Stimulated activated naive CD8-positive, alpha-beta T cell treated with anti-CD3 and anti-CD28 coated beads, Interleukin-15, amount 100 ng/mL, for 72 hours (primary cell): ENCODE measurements at regions not wholly inside any gene's neighbourhood (a gene's known extent, or its start where the extent isn't known, plus 50 kb on each side); places are given as distances from the start of the nearest gene placed in this dataset.
"Not testable (repeated sequence)": the region's sequence is repeated elsewhere in the genome, so short reads cannot be mapped to it uniquely, and the experiment has no call there.

Experiments used
- ATAC-seq: fragments of 150-1000 bp; cut with Tn5 transposase; 2 replicates; pipeline ENCODE4 v1.10.0; 2021; ENCODE audit warnings: mild to moderate bottlenecking, moderate library complexity
- DNase-seq, 2 donors: peaks; one replicate each; pipeline ENCODE4 v3.0.0; 2021 to 2022
- H3K27ac Mint-ChIP-seq, 2 donors: one replicate each; pipeline ENCODE4 v1.8.0; 2022; ENCODE audit warnings: mild to moderate bottlenecking in 2 of 2, mixed read lengths in 2 of 2, moderate library complexity in 2 of 2
- H3K27me3 Mint-ChIP-seq: one replicate; pipeline ENCODE4 v1.8.0; 2022; ENCODE audit warnings: mixed read lengths
- H3K4me1 Mint-ChIP-seq: one replicate; pipeline ENCODE4 v1.8.0; 2022; ENCODE audit warnings: mild to moderate bottlenecking, mixed read lengths
- H3K4me3 Mint-ChIP-seq, 2 donors: one replicate each; pipeline ENCODE4 v1.8.0; 2022; ENCODE audit warnings: mild to moderate bottlenecking in 2 of 2, mixed read lengths in 2 of 2, moderate library complexity in 1 of 2
- H3K9me3 Mint-ChIP-seq, 2 donors: one replicate each; pipeline ENCODE4 v1.8.0; 2022; ENCODE audit warnings: mixed read lengths in 2 of 2

DNA sequence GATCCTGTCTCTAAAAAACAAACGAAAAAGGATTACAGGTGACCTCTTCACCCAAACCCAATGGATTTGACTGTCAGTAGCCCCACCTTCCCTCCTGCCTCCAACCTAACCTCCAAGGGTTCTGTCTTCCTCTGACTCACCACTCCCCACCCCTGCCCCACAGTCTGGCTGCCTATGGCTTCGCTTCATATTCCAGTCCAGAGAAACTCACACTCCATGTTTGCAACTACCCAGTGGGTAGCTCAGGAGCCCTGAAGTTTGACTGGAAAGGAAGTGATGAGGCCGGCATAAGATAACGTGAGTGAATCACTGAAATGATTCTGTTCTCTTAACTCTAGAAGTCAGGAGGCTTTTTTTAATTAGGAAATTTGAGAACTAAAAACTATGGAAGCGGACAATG, 303.9 kb downstream of the FOXO1 start:
- H3K27ac Mint-ChIP-seq, result no peak overlapping the region
- DNase-seq (no peak), ATAC-seq (no peak)
- H3K9me3 Mint-ChIP-seq, result no peaks in the 10 kb centered on the region
- peaks cover 28% of the 10 kb centered on the region for H3K4me1 Mint-ChIP-seq
- no peak overlapping the region for H3K4me3 Mint-ChIP-seq
- no peaks in the 10 kb centered on the region for H3K27me3 Mint-ChIP-seq

DNA sequence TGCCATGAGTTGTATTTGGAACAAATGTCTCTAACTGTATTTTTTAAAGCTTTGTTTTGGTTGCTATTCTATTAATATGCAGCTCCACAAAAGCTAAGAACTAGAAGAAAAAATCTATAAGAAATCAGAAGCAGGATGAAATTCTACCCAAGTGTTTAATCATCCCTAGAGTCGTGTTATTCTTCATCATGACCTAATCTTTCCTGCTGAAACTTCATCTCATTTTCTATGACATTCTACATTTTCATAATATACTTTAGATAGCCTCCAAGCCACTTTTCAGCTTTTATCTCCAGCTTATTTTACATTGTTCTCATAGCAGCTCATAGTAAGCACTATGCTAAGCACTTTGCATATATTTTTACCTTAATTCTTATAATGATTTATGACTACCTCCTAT, 302.8 kb downstream of the FOXO1 start:
- no peaks in the 10 kb centered on the region for H3K9me3 Mint-ChIP-seq
- ATAC-seq (no peak), DNase-seq (no peak)
- no peak overlapping the region for H3K4me3 Mint-ChIP-seq
- H3K27ac Mint-ChIP-seq, result peak overlapping the region in 1 of 2 donors; percentile 13
- H3K27me3 Mint-ChIP-seq, result no peaks in the 10 kb centered on the region
- peaks cover 28% of the 10 kb centered on the region for H3K4me1 Mint-ChIP-seq

DNA sequence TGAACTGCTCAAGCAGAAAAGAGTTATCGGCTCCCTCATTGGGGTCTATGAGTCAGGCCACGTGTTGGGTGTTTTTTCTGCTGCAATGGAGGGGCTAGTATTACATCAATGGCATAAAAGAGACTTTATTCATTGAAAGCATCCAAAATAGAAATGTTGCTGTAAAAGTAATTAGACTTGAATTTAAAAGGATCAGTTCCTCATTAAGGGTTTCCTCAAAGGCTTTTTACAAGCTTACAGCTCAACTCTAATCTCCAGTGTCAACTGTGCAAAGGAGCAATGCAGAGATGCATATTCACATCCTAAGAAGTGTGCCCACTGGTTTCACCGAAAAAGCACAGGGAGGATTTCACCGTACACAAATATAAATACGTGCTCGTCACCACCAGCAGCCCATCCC, 300.3 kb downstream of the FOXO1 start:
- no peak overlapping the region for H3K27ac Mint-ChIP-seq
- H3K27me3 Mint-ChIP-seq, result no peaks in the 10 kb centered on the region
- H3K4me3 Mint-ChIP-seq, result no peak overlapping the region
- no peak for ATAC-seq
- H3K4me1 Mint-ChIP-seq, result peaks cover 46% of the 10 kb centered on the region
- H3K9me3 Mint-ChIP-seq, result no peaks in the 10 kb centered on the region
- no peak for DNase-seq

DNA sequence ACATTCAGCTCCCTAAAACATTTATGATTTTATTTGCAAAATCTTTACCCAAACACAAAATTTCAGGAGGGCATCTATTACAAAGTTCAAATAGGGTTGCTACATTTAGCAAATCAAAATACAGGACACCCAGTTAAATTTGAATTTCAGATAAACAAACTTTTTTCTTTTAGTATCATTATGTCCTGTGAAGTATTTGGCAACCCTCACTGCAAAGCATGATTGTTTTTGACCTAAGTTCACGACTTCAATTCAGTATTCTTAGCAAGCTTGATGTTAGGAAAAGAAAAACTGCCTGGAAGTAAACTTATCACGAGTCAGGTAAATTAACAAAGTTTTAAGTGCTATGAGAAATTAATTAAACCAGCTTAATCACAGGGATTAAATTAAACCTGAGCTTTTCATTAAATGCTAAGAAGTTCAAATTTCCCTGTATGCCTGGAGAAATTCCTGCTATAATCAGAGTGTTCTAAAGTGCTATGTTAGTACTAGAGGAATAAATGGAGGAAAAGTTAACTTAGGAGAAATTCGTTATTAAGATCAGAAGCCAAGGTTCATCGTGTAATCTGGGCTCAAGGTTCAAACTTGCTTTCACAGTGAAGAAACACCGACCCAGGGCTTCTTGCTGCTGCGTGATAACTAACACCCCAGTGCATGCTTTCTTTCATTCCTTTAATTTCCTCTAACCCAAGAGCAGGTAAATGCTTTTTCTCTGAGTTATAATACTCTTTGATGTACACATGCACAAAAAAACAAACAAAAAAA, 298.1 kb downstream of the FOXO1 start:
- DNase-seq, result no peak
- Mint-ChIP-seq H3K4me3 (no peak overlapping the region), H3K9me3 (peaks cover 4 to 6% of the 10 kb centered on the region in 2 donors), H3K4me1 (peaks cover 55% of the 10 kb centered on the region), H3K27ac (no peak overlapping the region), H3K27me3 (no peaks in the 10 kb centered on the region)
- no peak for ATAC-seq

DNA sequence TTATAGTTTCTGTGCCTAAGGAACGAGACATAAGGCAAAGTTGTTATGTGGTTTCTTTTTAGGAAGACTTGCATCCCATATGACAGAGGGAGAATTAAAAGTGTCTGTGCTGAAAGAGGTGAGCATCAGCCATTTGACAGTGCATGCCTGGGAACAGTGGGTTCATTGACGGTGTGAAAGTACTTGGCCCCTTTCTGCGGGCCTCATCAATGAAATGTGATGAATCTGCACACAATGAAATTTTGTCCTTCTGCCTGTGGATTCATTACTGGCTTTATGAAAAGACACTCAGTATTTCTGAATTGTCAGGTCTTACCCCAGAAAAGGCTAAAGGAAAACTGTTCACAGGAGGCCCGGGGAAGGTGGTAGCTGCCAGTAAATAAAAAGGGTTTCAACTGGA, 295.8 kb downstream of the FOXO1 start:
- ATAC-seq (no peak), DNase-seq (no peak)
- Mint-ChIP-seq H3K9me3 (peaks cover 13 to 17% of the 10 kb centered on the region in 2 donors), H3K27ac (peak overlapping the region; percentile 5 to 49), H3K27me3 (no peaks in the 10 kb centered on the region), H3K4me3 (no peak overlapping the region), H3K4me1 (peaks cover 57% of the 10 kb centered on the region)

DNA sequence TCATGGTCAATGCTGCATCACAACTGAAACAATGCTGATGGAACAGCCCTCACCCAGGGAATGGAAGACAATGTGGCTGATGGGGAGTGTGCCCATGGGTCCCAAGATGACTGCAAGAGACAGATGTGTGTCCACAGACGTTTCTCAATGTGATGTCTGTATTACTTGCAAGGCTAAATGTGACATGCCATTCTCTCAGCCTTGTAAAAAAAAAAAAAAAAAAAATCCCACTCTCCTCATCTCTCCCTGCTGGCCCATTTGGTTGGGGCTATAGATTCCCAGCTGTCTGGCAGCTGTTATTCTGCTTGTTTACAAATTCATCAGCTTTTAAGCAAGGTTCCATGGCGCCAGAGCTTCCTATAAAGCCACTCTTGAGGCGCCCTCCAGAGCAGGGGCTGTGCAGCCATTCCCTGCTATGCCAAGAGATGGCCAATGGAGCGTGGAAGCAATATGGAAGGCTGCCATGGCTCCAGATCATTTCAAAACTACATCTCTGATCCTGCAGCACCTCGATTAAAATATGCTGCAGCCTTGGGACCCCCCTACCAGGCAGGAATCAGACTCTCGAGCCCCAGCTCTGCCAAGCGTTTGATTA, 294.8 kb downstream of the FOXO1 start:
- Mint-ChIP-seq H3K9me3 (peaks cover 13 to 17% of the 10 kb centered on the region in 2 donors), H3K27ac (no peak overlapping the region), H3K4me1 (peaks cover 66% of the 10 kb centered on the region), H3K27me3 (no peaks in the 10 kb centered on the region), H3K4me3 (peak overlapping the region; percentile 47 to 52)
- no peak for ATAC-seq
- DNase-seq, result no peak

DNA sequence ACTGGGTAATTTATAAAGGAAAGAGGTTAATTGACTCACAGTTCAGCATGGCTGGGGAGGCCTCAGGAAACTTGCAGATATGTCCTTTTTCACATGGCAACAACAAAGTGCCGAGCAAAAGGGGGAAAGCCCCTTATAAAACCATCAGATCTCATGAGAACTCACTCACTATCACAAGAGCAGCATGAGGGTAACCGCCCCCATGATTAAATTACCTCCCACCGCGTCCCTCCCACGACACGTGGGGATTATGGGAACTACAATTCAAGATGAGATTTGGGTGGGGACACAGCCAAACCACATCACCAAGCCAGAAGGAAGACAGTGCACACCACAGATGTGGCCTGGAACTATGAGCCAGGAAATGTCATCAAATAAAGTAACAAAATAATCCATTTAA, 292.8 kb downstream of the FOXO1 start:
- Mint-ChIP-seq H3K4me3 (peak overlapping the region; percentile 18 to 22), H3K27ac (peak overlapping the region in 1 of 2 donors; percentile 23), H3K9me3 (peaks cover 13 to 26% of the 10 kb centered on the region in 2 donors), H3K4me1 (peaks cover 86% of the 10 kb centered on the region)
- ATAC-seq, result peak; percentile 89
- peak; percentile 38 to 73 for DNase-seq
- H3K27me3 Mint-ChIP-seq, result not testable (repeated sequence)

DNA sequence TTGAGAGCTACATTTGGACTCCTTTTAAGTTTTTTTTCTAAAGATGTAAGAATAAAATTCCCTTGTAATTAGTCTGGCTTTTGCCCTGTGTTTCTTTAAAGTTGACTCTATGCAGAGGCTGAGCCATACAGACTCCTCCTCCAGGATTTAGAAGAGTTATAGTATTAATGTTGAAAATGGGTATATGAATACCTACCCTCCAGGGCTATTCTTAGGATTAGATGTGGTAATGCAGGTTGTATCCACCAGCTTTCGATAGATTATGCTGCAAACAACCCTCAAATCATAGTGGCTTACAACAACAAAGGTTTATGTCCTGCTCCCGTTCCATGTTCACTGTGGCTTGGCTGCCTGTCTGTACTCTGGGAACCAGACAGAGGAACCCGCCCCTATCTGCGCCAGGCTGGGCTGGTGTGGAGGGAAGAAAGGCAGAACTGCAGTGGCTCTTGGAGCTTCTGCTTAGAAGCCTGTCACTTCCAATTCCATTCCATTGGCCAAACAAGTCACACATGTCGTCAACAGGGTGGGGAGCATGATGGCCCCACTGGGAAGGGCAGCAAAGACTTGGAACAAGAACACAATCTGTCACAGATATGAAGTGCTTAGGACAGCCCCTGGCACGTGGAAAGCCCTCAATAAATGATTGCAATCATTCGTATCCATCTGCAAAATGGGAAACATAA, 290.8 kb downstream of the FOXO1 start:
- no peak for DNase-seq
- Mint-ChIP-seq H3K27me3 (no peaks in the 10 kb centered on the region), H3K4me3 (no peak overlapping the region), H3K9me3 (peaks cover 13 to 27% of the 10 kb centered on the region in 2 donors), H3K27ac (no peak overlapping the region), H3K4me1 (peaks cover 84% of the 10 kb centered on the region)
- ATAC-seq, result no peak

DNA sequence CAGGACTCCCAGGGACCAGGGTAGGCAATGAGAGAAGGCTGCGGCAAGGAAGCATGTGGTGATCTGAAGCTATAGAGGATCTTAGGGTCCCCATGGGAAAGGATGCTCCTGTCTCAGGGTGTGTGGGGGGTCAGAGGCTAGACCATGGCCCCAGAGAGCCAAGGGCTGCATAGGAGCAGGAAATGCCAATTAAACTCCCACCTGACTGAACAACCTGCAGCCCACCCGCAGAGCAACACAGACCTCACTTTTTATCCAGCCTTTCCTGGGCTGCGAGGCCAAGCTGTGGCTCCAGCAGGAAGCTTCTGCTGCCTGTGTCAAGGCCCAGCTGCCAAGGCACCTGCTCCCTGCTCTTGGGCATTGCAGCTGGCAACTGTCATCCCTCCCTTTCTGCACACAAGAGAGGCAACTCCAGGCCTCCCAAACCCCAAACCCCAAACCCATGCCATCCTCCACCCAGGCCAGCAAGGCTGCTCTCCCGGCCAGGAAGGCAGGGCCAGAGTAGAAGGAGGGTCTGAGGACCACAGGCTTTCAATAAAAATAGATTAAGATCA, 290.1 kb downstream of the FOXO1 start:
- no peaks in the 10 kb centered on the region for H3K27me3 Mint-ChIP-seq
- H3K4me1 Mint-ChIP-seq, result peaks cover 76% of the 10 kb centered on the region

DNA sequence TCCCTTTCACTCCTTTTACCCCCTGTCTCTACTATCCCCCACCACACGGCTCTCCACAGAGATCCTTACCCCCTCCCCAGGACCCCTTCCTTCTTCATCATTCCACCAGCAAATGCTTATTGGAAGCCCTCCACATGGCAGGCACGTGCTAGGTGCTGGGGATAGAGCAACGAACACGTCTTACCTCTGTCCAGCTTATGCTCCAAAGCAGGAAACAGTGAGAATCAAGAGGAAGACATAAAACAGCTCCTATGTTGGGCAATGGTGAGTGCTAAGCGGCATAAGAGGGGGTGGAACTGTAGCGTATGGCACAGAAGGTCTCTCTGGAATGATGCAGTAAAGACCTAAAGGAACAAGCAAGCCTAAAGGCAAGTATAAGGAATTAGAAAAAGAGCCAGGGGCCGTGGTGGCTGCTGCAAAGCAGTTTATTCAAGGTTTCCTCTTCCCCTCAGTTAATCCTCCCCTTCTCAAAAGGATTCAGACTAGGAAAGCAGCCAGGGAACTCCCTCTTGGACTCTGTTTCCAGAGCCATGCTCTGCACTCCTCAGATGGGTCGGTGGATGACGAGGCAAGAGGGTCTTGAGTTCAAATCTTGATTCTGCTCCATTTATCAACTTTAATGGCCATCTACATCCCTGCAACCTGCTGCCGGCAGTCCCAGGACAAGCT, 289.4 kb downstream of the FOXO1 start:
- H3K9me3 Mint-ChIP-seq, result peaks cover 13 to 27% of the 10 kb centered on the region in 2 donors
- ATAC-seq, result no peak
- H3K4me1 Mint-ChIP-seq, result peaks cover 70% of the 10 kb centered on the region
- no peak overlapping the region for H3K27ac Mint-ChIP-seq
- no peak overlapping the region for H3K4me3 Mint-ChIP-seq
- no peaks in the 10 kb centered on the region for H3K27me3 Mint-ChIP-seq
- no peak for DNase-seq

More for the DNA sequence above, 290.1 kb downstream of the FOXO1 start:
- DNase-seq (no peak), ATAC-seq (no peak)
- Mint-ChIP-seq H3K9me3 (peaks cover 13 to 27% of the 10 kb centered on the region in 2 donors), H3K4me3 (no peak overlapping the region), H3K27ac (no peak overlapping the region)

DNA sequence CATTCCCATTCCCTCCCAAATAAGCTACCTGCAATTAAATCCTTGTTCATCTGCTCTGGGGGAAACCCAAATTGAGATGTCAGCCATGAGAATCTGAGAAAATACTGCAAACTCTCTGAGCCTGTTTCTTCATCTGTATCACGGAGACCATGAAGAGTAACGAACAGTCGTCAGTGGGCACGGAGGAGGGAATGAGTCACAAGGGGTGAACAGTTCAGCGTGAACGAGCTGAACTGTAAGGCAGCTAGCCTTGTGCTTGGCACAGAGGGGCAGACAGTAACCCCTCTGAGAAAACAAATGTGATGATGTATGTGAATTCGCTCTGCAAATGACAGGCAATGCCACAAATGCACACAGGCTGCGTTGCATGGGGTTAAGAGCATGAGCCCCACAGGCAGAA, 288.7 kb downstream of the FOXO1 start:
- Mint-ChIP-seq H3K4me3 (peak overlapping the region; percentile 43 to 69), H3K27ac (peak overlapping the region; percentile 68 to 87), H3K4me1 (peaks cover 65% of the 10 kb centered on the region), H3K27me3 (no peaks in the 10 kb centered on the region), H3K9me3 (peaks cover 13 to 26% of the 10 kb centered on the region in 2 donors)
- ATAC-seq, result peak; percentile 74
- peak in 1 of 2 donors; percentile 42 for DNase-seq

DNA sequence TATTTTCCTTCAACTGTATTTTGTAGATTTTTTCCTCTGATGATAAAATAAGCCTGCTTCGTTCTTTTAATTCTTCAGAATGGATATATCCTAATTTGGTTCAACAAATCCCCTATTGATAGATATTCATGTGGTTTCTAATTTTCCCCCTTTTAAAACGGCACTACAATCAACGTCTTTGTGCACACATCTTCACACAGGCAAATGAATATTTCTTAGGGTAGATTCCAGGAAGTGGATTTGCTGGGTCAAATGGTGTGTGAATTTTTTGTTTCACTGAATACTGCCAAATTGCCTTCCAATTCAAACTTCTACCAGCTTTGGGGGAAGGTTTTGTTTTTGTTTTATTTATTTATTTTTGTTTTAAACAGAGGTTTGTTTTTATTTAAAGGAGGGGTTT, 287.2 kb downstream of the FOXO1 start:
- Mint-ChIP-seq H3K27ac (no peak overlapping the region), H3K4me3 (no peak overlapping the region), H3K9me3 (peaks cover 2 to 12% of the 10 kb centered on the region in 2 donors), H3K4me1 (peaks cover 59% of the 10 kb centered on the region), H3K27me3 (no peaks in the 10 kb centered on the region)
- DNase-seq (no peak), ATAC-seq (no peak)

DNA sequence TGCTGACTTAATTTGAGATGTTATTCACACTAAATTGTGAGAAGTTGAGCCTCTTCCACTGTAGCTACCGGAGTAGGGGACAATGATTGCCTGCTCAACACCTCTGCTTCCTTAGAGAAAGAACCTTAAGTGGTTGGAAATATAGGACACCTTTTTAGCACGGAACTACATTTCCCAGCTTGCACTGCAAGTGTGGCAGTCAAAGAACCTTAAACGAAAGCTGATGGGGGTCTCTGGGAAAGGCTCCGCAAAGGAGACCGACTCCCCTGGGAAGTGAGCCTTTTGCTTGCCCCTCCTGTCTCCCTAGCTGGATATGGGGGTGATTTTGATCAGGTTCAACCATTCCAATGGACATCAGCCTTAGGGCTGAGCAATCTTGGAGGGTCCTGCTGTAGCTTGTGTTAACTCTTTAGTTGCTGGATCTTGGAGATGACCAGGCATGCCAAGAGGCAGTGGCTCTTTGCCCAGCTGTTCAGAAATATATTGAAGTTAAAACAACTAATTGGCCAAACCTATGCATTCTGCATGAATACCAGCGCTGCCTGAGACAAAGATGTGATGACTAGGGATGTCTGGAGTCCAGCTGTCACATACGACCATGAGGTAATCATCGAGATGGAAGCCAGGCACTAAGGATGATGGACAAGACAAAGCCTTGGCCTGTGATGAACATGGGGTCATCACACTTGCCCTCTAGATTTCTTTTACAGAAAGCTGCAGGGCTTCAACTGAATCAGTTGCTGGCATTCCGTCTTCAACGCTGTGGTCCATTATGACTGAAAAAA, 286.5 kb downstream of the FOXO1 start:
- ATAC-seq, result no peak
- no peak for DNase-seq
- peaks cover 5 to 10% of the 10 kb centered on the region in 2 donors for H3K9me3 Mint-ChIP-seq
- H3K4me3 Mint-ChIP-seq, result no peak overlapping the region
- H3K27ac Mint-ChIP-seq, result no peak overlapping the region
- H3K4me1 Mint-ChIP-seq, result peaks cover 56% of the 10 kb centered on the region
- no peaks in the 10 kb centered on the region for H3K27me3 Mint-ChIP-seq

DNA sequence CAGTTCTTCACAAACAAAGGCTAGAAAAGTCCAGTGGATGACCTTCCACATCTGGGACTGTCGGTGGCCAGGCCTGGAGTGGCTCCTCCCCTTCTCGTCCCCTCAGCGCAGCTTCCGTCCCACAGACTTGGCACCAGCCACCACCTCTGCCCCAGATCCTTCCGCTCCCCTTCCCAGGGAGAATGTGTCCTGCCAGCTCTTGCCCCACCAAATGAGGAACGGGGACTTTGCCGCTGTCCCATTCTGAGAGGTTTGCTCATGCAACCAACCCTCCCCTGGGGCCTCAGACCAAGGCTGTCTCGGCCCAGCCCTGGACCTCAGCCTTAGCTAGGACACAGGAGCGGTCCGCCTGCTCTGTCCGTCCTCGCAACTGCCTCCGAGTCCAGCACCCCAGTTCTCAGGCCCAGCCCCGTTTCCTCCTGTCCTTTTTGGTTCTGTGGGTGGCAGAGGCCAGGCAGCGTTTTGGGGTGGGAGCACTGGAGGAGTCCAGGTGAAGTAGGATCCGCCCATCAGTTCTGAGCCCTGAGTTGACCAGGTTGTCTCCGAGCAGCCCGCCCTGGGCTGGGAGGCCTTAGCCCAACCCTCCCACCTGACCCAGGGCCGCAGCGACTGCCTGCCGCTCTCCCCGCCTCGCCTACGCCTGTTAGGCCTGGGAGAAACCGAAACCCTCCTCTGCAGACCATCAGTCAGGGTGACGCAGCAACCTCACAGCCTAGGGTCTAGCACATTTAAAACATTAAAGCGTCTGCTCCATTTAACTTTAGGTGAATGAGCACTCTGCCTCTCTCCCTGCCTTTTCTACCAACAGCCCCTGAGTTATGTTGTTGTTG, 284.3 kb downstream of the FOXO1 start:
- peaks cover 58% of the 10 kb centered on the region for H3K4me1 Mint-ChIP-seq
- H3K4me3 Mint-ChIP-seq, result no peak overlapping the region
- no peak overlapping the region for H3K27ac Mint-ChIP-seq
- no peaks in the 10 kb centered on the region for H3K27me3 Mint-ChIP-seq
- ATAC-seq (no peak), DNase-seq (no peak)
- H3K9me3 Mint-ChIP-seq, result peaks cover 5 to 10% of the 10 kb centered on the region in 2 donors
